Karpas-422 (cell line): ENCODE measurements at regions not wholly inside any gene's neighbourhood (a gene's known extent, or its start where the extent isn't known, plus 50 kb on each side); places are given as distances from the start of the nearest gene placed in this dataset.

Experiments used
- DNase-seq: peaks from one replicate; pipeline ENCODE4 v3.0.0-alpha.2; 2015
- H2AFZ ChIP-seq: fragments of 200-600 bp; sonication (generic); 2 replicates; pipeline ENCODE4 v1.6.1; 2014; ENCODE audit warnings: antibody characterized with exemption, low read length, mixed read lengths
- H3K27ac ChIP-seq: fragments of 200-600 bp; sonication (generic); 2 replicates; pipeline ENCODE4 v1.5.1; 2014; ENCODE audit warnings: mild to moderate bottlenecking, low read length, moderate library complexity
- H3K27me3 ChIP-seq: fragments of 200-600 bp; sonication (generic); 2 replicates; pipeline ENCODE4 v1.6.1; 2014; ENCODE audit warnings: low read length, mixed read lengths
- H3K36me3 ChIP-seq: fragments of 200-600 bp; sonication (generic); 2 replicates; pipeline ENCODE4 v1.6.1; 2014; ENCODE audit warnings: low read length, mixed read lengths; ENCODE audit not compliant: insufficient read depth
- H3K4me1 ChIP-seq: fragments of 200-600 bp; sonication (generic); 2 replicates; pipeline ENCODE4 v1.6.1; 2014; ENCODE audit warnings: mild to moderate bottlenecking, low read length, mixed read lengths
- H3K4me2 ChIP-seq: fragments of 200-600 bp; sonication (generic); 2 replicates; pipeline ENCODE4 v1.6.1; 2014; ENCODE audit warnings: low read length, low read depth, mild to moderate bottlenecking; ENCODE audit not compliant: poor library complexity, severe bottlenecking
- H3K4me3 ChIP-seq: fragments of 200-600 bp; sonication (generic); 2 replicates; pipeline ENCODE4 v1.5.1; 2014; ENCODE audit warnings: mild to moderate bottlenecking, antibody characterized with exemption, low read length, mixed read lengths
- H3K79me2 ChIP-seq: fragments of 200-600 bp; sonication (generic); 2 replicates; pipeline ENCODE4 v1.6.1; 2014; ENCODE audit warnings: mild to moderate bottlenecking, low read length, mixed read lengths
- H3K9ac ChIP-seq: fragments of 200-600 bp; sonication (generic); 2 replicates; pipeline ENCODE4 v1.6.0; 2014; ENCODE audit warnings: low read length
- H3K9me2 ChIP-seq: fragments of 200-600 bp; sonication (generic), shearing (Covaris generic); replicated peaks from 2 replicates; pipeline ENCODE4 v1.6.0; 2014; ENCODE audit warnings: mild to moderate bottlenecking, low read length, moderate library complexity; ENCODE audit not compliant: insufficient read depth
- H3K9me3 ChIP-seq: fragments of 300-700, 200-600 bp; sonication (generic); 2 replicates; pipeline ENCODE4 v1.6.1; 2014; ENCODE audit warnings: low read length, mixed read lengths
- H4K20me1 ChIP-seq: fragments of 200-600 bp; sonication (generic); 2 replicates; pipeline ENCODE4 v1.6.1; 2014; ENCODE audit warnings: mild to moderate bottlenecking, antibody characterized with exemption, low read length, low read depth; ENCODE audit not compliant: insufficient read depth

- H3K9me3 ChIP-seq: peaks cover 7% of the 10 kb centered on the region; the same call in 1 of the 2 replicates
- no peaks in the 10 kb centered on the region for H3K79me2 ChIP-seq
- peaks cover 86% of the 10 kb centered on the region for H3K4me1 ChIP-seq
- peaks cover 8% of the 10 kb centered on the region; the same call in 1 of the 2 replicates for H3K36me3 ChIP-seq
- H3K27me3 ChIP-seq: no peaks in the 10 kb centered on the region
- H3K9ac ChIP-seq: no peak overlapping the region
- H4K20me1 ChIP-seq: no peaks in the 10 kb centered on the region
- H3K27ac ChIP-seq: peak overlapping the region; percentile 97
- H3K4me2 ChIP-seq: no peak overlapping the region
- H3K9me2 ChIP-seq: no peaks in the 10 kb centered on the region
- no peak for DNase-seq
- no peak overlapping the region for H3K4me3 ChIP-seq
- no peak overlapping the region for H2AFZ ChIP-seq
Observed at GRCh38 chr3:187924651-187925050, 179.4 kb upstream of the BCL6 start.

DNA sequence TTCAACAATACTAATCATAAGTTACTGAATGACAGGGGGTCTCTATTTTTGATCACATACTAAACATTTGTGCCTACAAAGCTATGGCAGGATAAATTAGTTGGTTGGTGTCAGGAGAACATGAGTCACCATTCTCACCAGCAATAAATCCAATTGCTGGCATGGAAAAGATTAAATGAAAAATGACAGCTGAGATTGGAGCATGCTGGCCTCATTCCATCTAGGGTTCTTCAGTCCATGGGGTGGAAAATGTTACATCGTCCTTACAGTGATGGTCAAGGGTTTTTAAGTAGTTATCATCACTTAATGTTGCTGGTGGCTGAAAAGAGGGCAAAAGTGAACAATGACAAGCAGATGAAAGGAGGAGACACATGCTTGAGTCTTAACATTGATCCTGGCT is 180.1 kb upstream of the BCL6 start:
- Histone ChIP-seq H3K9me3 (peaks cover 7% of the 10 kb centered on the region; the same call in 1 of the 2 replicates), H3K27ac (peak overlapping the region; percentile 97), H2AFZ (no peak overlapping the region)

GRCh38 chr3:187926620-187927019 is 181.4 kb upstream of the BCL6 start:
- Histone ChIP-seq H3K4me2 (peak overlapping the region; percentile 38), H3K4me1 (peaks cover 86% of the 10 kb centered on the region), H3K79me2 (no peaks in the 10 kb centered on the region), H2AFZ (peak overlapping the region; percentile 34), H3K9me3 (peaks cover 7% of the 10 kb centered on the region; the same call in 1 of the 2 replicates), H3K9ac (peak overlapping the region; percentile 57), H3K4me3 (no peak overlapping the region), H4K20me1 (no peaks in the 10 kb centered on the region), H3K27me3 (no peaks in the 10 kb centered on the region), H3K36me3 (peaks cover 8% of the 10 kb centered on the region; the same call in 1 of the 2 replicates), H3K9me2 (no peaks in the 10 kb centered on the region), H3K27ac (peak overlapping the region; percentile 97)
- peak; percentile 76 for DNase-seq

More for the DNA sequence above, 180.1 kb upstream of the BCL6 start:
- Histone ChIP-seq H4K20me1 (no peaks in the 10 kb centered on the region), H3K27me3 (no peaks in the 10 kb centered on the region), H3K4me1 (peaks cover 86% of the 10 kb centered on the region), H3K4me3 (no peak overlapping the region), H3K36me3 (peaks cover 8% of the 10 kb centered on the region; the same call in 1 of the 2 replicates), H3K9ac (no peak overlapping the region), H3K9me2 (no peaks in the 10 kb centered on the region), H3K4me2 (no peak overlapping the region), H3K79me2 (no peaks in the 10 kb centered on the region)
- no peak for DNase-seq

GRCh38 chr3:187927565-187927964 is 182.3 kb upstream of the BCL6 start:
- no peaks in the 10 kb centered on the region for H3K27me3 ChIP-seq
- DNase-seq: peak; percentile 65
- peaks cover 7% of the 10 kb centered on the region; the same call in 1 of the 2 replicates for H3K9me3 ChIP-seq
- no peaks in the 10 kb centered on the region for H3K79me2 ChIP-seq
- peak overlapping the region; percentile 34; the same call in 1 of the 2 replicates for H2AFZ ChIP-seq
- no peaks in the 10 kb centered on the region for H4K20me1 ChIP-seq
- H3K9me2 ChIP-seq: no peaks in the 10 kb centered on the region
- peaks cover 86% of the 10 kb centered on the region for H3K4me1 ChIP-seq
- peaks cover 8% of the 10 kb centered on the region; the same call in 1 of the 2 replicates for H3K36me3 ChIP-seq
- H3K9ac ChIP-seq: peak overlapping the region; percentile 57; the same call in 1 of the 2 replicates
- H3K4me3 ChIP-seq: no peak overlapping the region
- H3K4me2 ChIP-seq: peak overlapping the region; percentile 38
- peak overlapping the region; percentile 97 for H3K27ac ChIP-seq

GRCh38 chr3:187929112-187929816 is 184.0 kb upstream of the BCL6 start:
- H3K9me3 ChIP-seq: peaks cover 7% of the 10 kb centered on the region; the same call in 1 of the 2 replicates
- no peaks in the 10 kb centered on the region for H4K20me1 ChIP-seq
- peak overlapping the region; percentile 47 for H3K4me2 ChIP-seq
- H3K27ac ChIP-seq: peak overlapping the region; percentile 97
- H3K79me2 ChIP-seq: no peaks in the 10 kb centered on the region
- DNase-seq: peak; percentile 87
- peak overlapping the region; percentile 63 for H3K9ac ChIP-seq
- peak overlapping the region; percentile 11 for H2AFZ ChIP-seq
- no peaks in the 10 kb centered on the region for H3K9me2 ChIP-seq
- H3K36me3 ChIP-seq: peaks cover 5% of the 10 kb centered on the region; the same call in 1 of the 2 replicates
- no peaks in the 10 kb centered on the region for H3K27me3 ChIP-seq
- H3K4me3 ChIP-seq: no peak overlapping the region
- H3K4me1 ChIP-seq: peaks cover 88% of the 10 kb centered on the region

- Histone ChIP-seq H3K9me3 (no peaks in the 10 kb centered on the region), H3K4me3 (no peak overlapping the region)
Observed at GRCh38 chr3:187930021-187930420, 184.8 kb upstream of the BCL6 start.

DNA sequence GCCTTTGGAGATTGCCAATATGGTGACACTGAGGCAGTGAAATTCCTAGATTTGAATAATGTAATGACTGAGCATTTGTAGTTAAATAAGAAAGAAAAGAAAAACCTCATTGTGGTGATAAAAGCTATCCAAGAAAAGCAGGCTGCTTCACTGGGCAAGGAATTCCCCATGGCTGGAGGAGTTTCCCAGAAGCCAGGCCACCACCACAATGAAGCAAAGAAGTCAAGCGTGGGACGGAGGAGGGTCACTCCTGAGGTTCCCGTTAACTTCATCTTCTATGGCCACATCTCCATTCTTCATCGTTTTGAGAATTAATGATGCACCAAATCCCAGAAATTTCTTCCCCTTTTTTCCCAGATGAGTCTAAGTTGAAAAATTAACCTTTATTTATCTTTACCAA is 185.8 kb upstream of the BCL6 start:
- Histone ChIP-seq H3K36me3 (no peaks in the 10 kb centered on the region), H4K20me1 (no peaks in the 10 kb centered on the region), H3K9ac (peak overlapping the region; percentile 34), H3K27ac (peak overlapping the region; percentile 97), H3K27me3 (no peaks in the 10 kb centered on the region), H3K9me2 (no peaks in the 10 kb centered on the region), H3K4me3 (no peak overlapping the region), H2AFZ (no peak overlapping the region), H3K4me1 (peaks cover 99% of the 10 kb centered on the region), H3K9me3 (no peaks in the 10 kb centered on the region), H3K79me2 (no peaks in the 10 kb centered on the region), H3K4me2 (no peak overlapping the region)
- DNase-seq: no peak

More at GRCh38 chr3:187930021-187930420, 184.8 kb upstream of the BCL6 start:
- H4K20me1 ChIP-seq: no peaks in the 10 kb centered on the region
- H3K27ac ChIP-seq: peak overlapping the region; percentile 97
- H3K4me2 ChIP-seq: peak overlapping the region; percentile 47
- H2AFZ ChIP-seq: no peak overlapping the region
- peak overlapping the region; percentile 63 for H3K9ac ChIP-seq
- no peaks in the 10 kb centered on the region for H3K79me2 ChIP-seq
- H3K36me3 ChIP-seq: no peaks in the 10 kb centered on the region
- no peaks in the 10 kb centered on the region for H3K9me2 ChIP-seq
- DNase-seq: peak; percentile 53
- H3K27me3 ChIP-seq: no peaks in the 10 kb centered on the region
- H3K4me1 ChIP-seq: peaks cover 95% of the 10 kb centered on the region

GRCh38 chr3:187931770-187932278 is 186.6 kb upstream of the BCL6 start:
- no peaks in the 10 kb centered on the region for H3K9me3 ChIP-seq
- no peaks in the 10 kb centered on the region for H3K27me3 ChIP-seq
- H2AFZ ChIP-seq: no peak overlapping the region
- peaks cover 99% of the 10 kb centered on the region for H3K4me1 ChIP-seq
- H3K4me2 ChIP-seq: peak overlapping the region; percentile 68
- H3K27ac ChIP-seq: peak overlapping the region; percentile 97
- DNase-seq: peak; percentile 56
- H3K36me3 ChIP-seq: no peaks in the 10 kb centered on the region
- peak overlapping the region; percentile 68 for H3K9ac ChIP-seq
- H4K20me1 ChIP-seq: no peaks in the 10 kb centered on the region
- no peaks in the 10 kb centered on the region for H3K79me2 ChIP-seq
- peak overlapping the region; percentile 46; the same call in 1 of the 2 replicates for H3K4me3 ChIP-seq
- H3K9me2 ChIP-seq: no peaks in the 10 kb centered on the region
